CD8-positive, alpha-beta memory T cell (primary cell): ENCODE measurements at regions not wholly inside any gene's neighbourhood (a gene's known extent, or its start where the extent isn't known, plus 50 kb on each side); places are given as distances from the start of the nearest gene placed in this dataset.
"Not testable (repeated sequence)": the region's sequence is repeated elsewhere in the genome, so short reads cannot be mapped to it uniquely, and the experiment has no call there.

Source experiments
- CTCF ChIA-PET: fragments of 350-600 bp; sonication (Branson Sonifier 250); formaldehyde crosslinking; loops from one replicate; lab custom pipeline; 2021; ENCODE audit warnings: antibody characterized with exemption; lab: Charles Lee
- POLR2A ChIA-PET: fragments of 350-600 bp; sonication (Branson Sonifier 250); formaldehyde crosslinking; loops from one replicate; lab custom pipeline; 2021; ENCODE audit warnings: antibody characterized with exemption; lab: Charles Lee
- DNase-seq, 5 donors: peaks; one replicate each; pipeline versions ENCODE4 v3.0.0 to v3.0.0-alpha.2; 2020 to 2022; ENCODE audit warnings: mixed read lengths in 1 of 5
- H3K27ac ChIP-seq: one replicate; pipeline ENCODE4 v1.7.0; 2013; ENCODE audit warnings: low read depth, mild to moderate bottlenecking, low read length, moderate library complexity
- H3K27me3 ChIP-seq: 2 replicates; pipeline ENCODE4 v1.7.0; 2013; ENCODE audit warnings: low read length, mild to moderate bottlenecking; ENCODE audit not compliant: insufficient read depth, poor library complexity, severe bottlenecking
- H3K36me3 ChIP-seq: 2 replicates; pipeline ENCODE4 v1.7.0; 2013; ENCODE audit warnings: mild to moderate bottlenecking, low read length, moderate library complexity; ENCODE audit not compliant: insufficient read depth
- H3K4me1 ChIP-seq: 2 replicates; pipeline ENCODE4 v1.7.0; 2013; ENCODE audit warnings: mild to moderate bottlenecking, low read length, moderate library complexity; ENCODE audit not compliant: insufficient read depth
- H3K4me3 ChIP-seq: 2 replicates; pipeline ENCODE4 v1.7.0; 2013; ENCODE audit warnings: mild to moderate bottlenecking, low read length
- H3K9me3 ChIP-seq: 2 replicates; pipeline ENCODE4 v1.7.0; 2013; ENCODE audit warnings: mild to moderate bottlenecking, low read length
- H3K27ac Mint-ChIP-seq, 8 donors: one replicate each; pipeline ENCODE4 v1.8.0; 2020 to 2021; ENCODE audit warnings: mixed read lengths in 8 of 8, mild to moderate bottlenecking in 6 of 8, inconsistent platforms in 3 of 8, moderate library complexity in 3 of 8
- H3K27me3 Mint-ChIP-seq, 2 donors: one replicate each; pipeline ENCODE4 v1.8.0; 2020 to 2021; ENCODE audit warnings: mixed read lengths in 2 of 2, mild to moderate bottlenecking in 1 of 2, moderate library complexity in 1 of 2
- H3K36me3 Mint-ChIP-seq, 3 donors: one replicate each; pipeline ENCODE4 v1.8.0; 2020 to 2021; ENCODE audit warnings: mixed read lengths in 3 of 3, inconsistent platforms in 1 of 3, mild to moderate bottlenecking in 1 of 3
- H3K4me1 Mint-ChIP-seq, 3 donors: one replicate each; pipeline ENCODE4 v1.8.0; 2020 to 2021; ENCODE audit warnings: mixed read lengths in 3 of 3, inconsistent platforms in 1 of 3, mild to moderate bottlenecking in 1 of 3
- H3K4me3 Mint-ChIP-seq, 7 donors: one replicate each; pipeline ENCODE4 v1.8.0; 2020 to 2021; ENCODE audit warnings: mixed read lengths in 7 of 7, mild to moderate bottlenecking in 6 of 7, moderate library complexity in 4 of 7, inconsistent platforms in 2 of 7
- H3K9me3 Mint-ChIP-seq, 5 donors: one replicate each; pipeline ENCODE4 v1.8.0; 2020 to 2022; ENCODE audit warnings: mixed read lengths in 5 of 5, mild to moderate bottlenecking in 3 of 5, moderate library complexity in 2 of 5, inconsistent platforms in 1 of 5

DNA sequence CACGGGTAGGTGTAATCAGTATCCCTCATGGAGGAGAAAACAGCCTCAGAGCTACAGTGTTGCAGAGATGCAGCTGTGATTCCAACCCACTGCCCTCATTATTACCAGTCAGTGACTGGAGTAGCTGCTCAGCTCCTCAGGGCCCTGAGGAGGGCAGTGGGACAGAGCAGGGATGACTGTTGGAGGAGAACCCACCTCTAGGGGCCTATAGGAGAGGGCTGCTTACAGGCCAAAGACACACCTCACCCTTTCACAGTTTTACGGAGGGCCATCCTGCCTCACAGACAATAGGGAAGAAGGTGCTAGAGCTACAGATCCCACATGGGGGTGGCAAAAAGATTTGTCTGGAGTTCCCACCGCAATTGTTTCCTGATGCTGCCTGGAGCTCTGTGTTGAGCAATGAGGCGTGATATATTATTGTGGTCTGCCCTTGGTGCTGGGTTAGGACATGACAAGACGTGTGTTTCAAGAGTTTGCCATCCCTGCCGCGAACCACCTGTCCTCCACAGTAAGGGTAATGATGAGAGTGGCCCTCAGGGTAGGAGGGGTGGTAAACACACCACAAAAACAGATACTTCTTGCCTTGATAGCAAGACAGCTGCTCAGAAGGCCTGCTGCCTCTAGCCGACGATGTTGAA lies 140.5 kb upstream of the TPM1 start:
- Mint-ChIP-seq H3K36me3 (no peaks in the 10 kb centered on the region), H3K4me1 (no peaks in the 10 kb centered on the region), H3K27ac (no peak overlapping the region), H3K27me3 (peaks cover 12 to 21% of the 10 kb centered on the region in 2 donors), H3K4me3 (no peak overlapping the region), H3K9me3 (no peaks in the 10 kb centered on the region)
- POLR2A ChIA-PET = no interaction called here
- no peak overlapping the region for H3K4me3 ChIP-seq
- no peaks in the 10 kb centered on the region for H3K36me3 ChIP-seq
- H3K9me3 ChIP-seq = no peaks in the 10 kb centered on the region
- CTCF ChIA-PET = no interaction called here
- DNase-seq = no peak
- no peak overlapping the region for H3K27ac ChIP-seq
- H3K27me3 ChIP-seq = no peaks in the 10 kb centered on the region
- no peaks in the 10 kb centered on the region for H3K4me1 ChIP-seq

- Mint-ChIP-seq H3K4me3 (no peak overlapping the region), H3K4me1 (no peaks in the 10 kb centered on the region), H3K9me3 (no peaks in the 10 kb centered on the region), H3K36me3 (no peaks in the 10 kb centered on the region), H3K27ac (no peak overlapping the region), H3K27me3 (peaks cover 8 to 16% of the 10 kb centered on the region in 2 donors)
- DNase-seq = no peak
- no peaks in the 10 kb centered on the region for H3K9me3 ChIP-seq
- no peaks in the 10 kb centered on the region for H3K36me3 ChIP-seq
- no peak overlapping the region for H3K4me3 ChIP-seq
- H3K4me1 ChIP-seq = no peaks in the 10 kb centered on the region
- ChIA-PET CTCF (no interaction called here), POLR2A (no interaction called here)
- H3K27ac ChIP-seq = no peak overlapping the region
- no peaks in the 10 kb centered on the region for H3K27me3 ChIP-seq
Measured at GRCh38 chr15:62902821-62903220, 139.7 kb upstream of the TPM1 start.

DNA sequence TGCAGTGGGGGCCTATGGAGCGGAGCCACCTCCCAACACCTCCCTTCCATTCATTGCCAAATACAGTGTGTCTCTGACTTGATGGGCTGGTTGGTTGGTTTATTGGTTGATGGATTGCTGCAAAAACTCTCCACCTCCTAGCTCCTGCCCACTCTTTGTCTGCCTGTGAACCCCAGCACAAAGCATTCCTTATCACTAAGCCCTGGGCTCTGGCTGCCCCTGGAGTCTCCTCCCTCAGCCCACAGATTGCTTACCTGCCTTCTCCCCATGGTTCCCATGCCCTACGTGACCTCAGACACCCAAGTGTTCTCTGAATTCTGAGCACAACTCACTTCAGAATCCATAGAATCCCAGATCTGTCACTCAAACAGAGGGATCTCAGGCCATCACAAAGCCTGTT lies 139.1 kb upstream of the TPM1 start:
- Histone ChIP-seq H3K4me1 (no peaks in the 10 kb centered on the region), H3K27me3 (no peaks in the 10 kb centered on the region), H3K4me3 (no peak overlapping the region), H3K36me3 (no peaks in the 10 kb centered on the region), H3K9me3 (no peaks in the 10 kb centered on the region), H3K27ac (no peak overlapping the region)
- no peaks in the 10 kb centered on the region for H3K9me3 Mint-ChIP-seq
- H3K36me3 Mint-ChIP-seq = no peaks in the 10 kb centered on the region
- H3K4me1 Mint-ChIP-seq = no peaks in the 10 kb centered on the region
- no peak for DNase-seq
- ChIA-PET POLR2A (no interaction called here), CTCF (no interaction called here)
- no peak overlapping the region for H3K27ac Mint-ChIP-seq
- no peak overlapping the region for H3K4me3 Mint-ChIP-seq
- peaks cover 6 to 10% of the 10 kb centered on the region in 2 donors for H3K27me3 Mint-ChIP-seq

- Histone ChIP-seq H3K4me3 (no peak overlapping the region), H3K9me3 (no peaks in the 10 kb centered on the region), H3K27ac (no peak overlapping the region), H3K27me3 (no peaks in the 10 kb centered on the region), H3K36me3 (no peaks in the 10 kb centered on the region), H3K4me1 (no peaks in the 10 kb centered on the region)
- Mint-ChIP-seq H3K9me3 (no peaks in the 10 kb centered on the region), H3K27ac (no peak overlapping the region), H3K4me1 (no peaks in the 10 kb centered on the region), H3K4me3 (no peak overlapping the region), H3K36me3 (no peaks in the 10 kb centered on the region), H3K27me3 (peaks cover 6 to 7% of the 10 kb centered on the region in 2 donors)
- DNase-seq = no peak
- POLR2A ChIA-PET = no interaction called here
- CTCF ChIA-PET = no interaction called here
Measured at GRCh38 chr15:62904041-62904910, 138.3 kb upstream of the TPM1 start.

- H3K9me3 Mint-ChIP-seq = no peaks in the 10 kb centered on the region
- no peaks in the 10 kb centered on the region for H3K36me3 Mint-ChIP-seq
- Histone ChIP-seq H3K4me1 (no peaks in the 10 kb centered on the region), H3K9me3 (no peaks in the 10 kb centered on the region), H3K27ac (no peak overlapping the region), H3K27me3 (no peaks in the 10 kb centered on the region), H3K36me3 (no peaks in the 10 kb centered on the region), H3K4me3 (no peak overlapping the region)
- ChIA-PET CTCF (no interaction called here), POLR2A (no interaction called here)
- H3K27ac Mint-ChIP-seq = no peak overlapping the region
- H3K4me3 Mint-ChIP-seq = no peak overlapping the region
- H3K4me1 Mint-ChIP-seq = no peaks in the 10 kb centered on the region
- no peak for DNase-seq
- peaks cover 6 to 14% of the 10 kb centered on the region in 2 donors for H3K27me3 Mint-ChIP-seq
Measured at GRCh38 chr15:62906627-62907026, 135.9 kb upstream of the TPM1 start.

- Mint-ChIP-seq H3K4me1 (no peaks in the 10 kb centered on the region), H3K4me3 (no peak overlapping the region), H3K36me3 (no peaks in the 10 kb centered on the region), H3K27me3 (peaks cover 6 to 20% of the 10 kb centered on the region in 2 donors), H3K27ac (no peak overlapping the region), H3K9me3 (no peaks in the 10 kb centered on the region)
- H3K4me3 ChIP-seq = no peak overlapping the region
- ChIA-PET CTCF (no interaction called here), POLR2A (no interaction called here)
- no peaks in the 10 kb centered on the region for H3K4me1 ChIP-seq
- no peak overlapping the region for H3K27ac ChIP-seq
- H3K36me3 ChIP-seq = no peaks in the 10 kb centered on the region
- H3K27me3 ChIP-seq = no peaks in the 10 kb centered on the region
- DNase-seq = no peak
- H3K9me3 ChIP-seq = no peaks in the 10 kb centered on the region
Measured at GRCh38 chr15:62907275-62907674, 135.3 kb upstream of the TPM1 start.

GRCh38 chr15:62908341-62908740 lies 134.2 kb upstream of the TPM1 start:
- H3K27me3 ChIP-seq, H3K4me1 ChIP-seq, H3K4me1 Mint-ChIP-seq, H3K9me3 ChIP-seq, CTCF ChIA-PET, H3K4me3 Mint-ChIP-seq, DNase-seq, H3K4me3 ChIP-seq, H3K36me3 Mint-ChIP-seq, H3K9me3 Mint-ChIP-seq, H3K36me3 ChIP-seq, H3K27ac ChIP-seq, H3K27ac Mint-ChIP-seq, POLR2A ChIA-PET: not testable (repeated sequence)
- peaks cover 8 to 27% of the 10 kb centered on the region in 2 donors for H3K27me3 Mint-ChIP-seq

DNA sequence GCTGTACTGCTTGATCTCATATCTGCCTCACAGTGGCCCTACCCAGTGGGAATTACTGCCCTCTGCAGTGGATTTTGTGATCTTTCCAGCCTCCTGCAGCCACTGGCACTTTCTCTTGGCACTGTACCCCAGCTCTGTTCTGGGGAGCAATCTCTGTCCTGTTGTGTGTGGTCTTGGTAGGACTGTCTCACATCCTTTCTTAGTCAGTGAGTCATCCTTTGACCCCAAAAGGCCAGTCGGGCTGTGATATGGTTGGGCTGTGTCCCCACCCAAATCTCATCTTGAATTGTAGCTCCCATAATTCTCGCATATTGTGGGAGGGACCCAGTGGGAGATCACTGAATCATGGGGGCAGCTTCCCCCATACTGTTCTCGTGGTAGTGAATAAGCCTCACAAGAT lies 133.3 kb upstream of the TPM1 start:
- ChIA-PET CTCF (no interaction called here), POLR2A (no interaction called here)
- no peak overlapping the region for H3K4me3 ChIP-seq
- H3K9me3 Mint-ChIP-seq = no peaks in the 10 kb centered on the region
- H3K36me3 Mint-ChIP-seq = no peaks in the 10 kb centered on the region
- DNase-seq = no peak
- peak overlapping the region in 1 of 8 donors; percentile 1 for H3K27ac Mint-ChIP-seq
- H3K4me1 Mint-ChIP-seq = no peaks in the 10 kb centered on the region
- H3K4me3 Mint-ChIP-seq = no peak overlapping the region
- H3K27me3 ChIP-seq = no peaks in the 10 kb centered on the region
- H3K4me1 ChIP-seq = no peaks in the 10 kb centered on the region
- H3K27me3 Mint-ChIP-seq = peaks cover 6 to 27% of the 10 kb centered on the region in 2 donors
- H3K27ac ChIP-seq = no peak overlapping the region
- H3K9me3 ChIP-seq = no peaks in the 10 kb centered on the region
- no peaks in the 10 kb centered on the region for H3K36me3 ChIP-seq
